ENCODE measurements at regions not wholly inside any gene's neighbourhood (a gene's known extent, or its start where the extent isn't known, plus 50 kb on each side); places are given as distances from the start of the nearest gene placed in this dataset.

DNA sequence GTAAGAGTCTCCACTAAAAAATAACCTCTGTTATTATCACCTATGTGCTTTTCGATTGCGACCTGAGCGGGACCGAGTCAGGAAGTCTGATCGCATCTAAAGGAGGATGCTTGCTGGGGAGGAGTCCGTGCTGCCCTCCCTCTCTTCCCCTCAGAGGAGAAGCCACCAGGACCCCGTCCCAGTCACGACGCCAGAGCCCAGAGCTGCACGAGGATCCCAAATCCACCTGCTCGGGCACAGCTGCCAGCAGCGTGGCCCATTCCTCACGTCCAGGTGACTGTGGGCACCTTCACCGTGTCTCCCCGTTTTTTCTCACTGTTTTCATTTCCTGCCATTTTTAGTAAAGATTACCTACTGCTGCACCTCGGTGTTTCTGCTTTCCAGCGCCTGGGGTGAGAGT lies 390.3 kb downstream of the BRD1 start:
- DNase-seq (ENCODE audit: low read depth in 2 of 2): no peak

DNA sequence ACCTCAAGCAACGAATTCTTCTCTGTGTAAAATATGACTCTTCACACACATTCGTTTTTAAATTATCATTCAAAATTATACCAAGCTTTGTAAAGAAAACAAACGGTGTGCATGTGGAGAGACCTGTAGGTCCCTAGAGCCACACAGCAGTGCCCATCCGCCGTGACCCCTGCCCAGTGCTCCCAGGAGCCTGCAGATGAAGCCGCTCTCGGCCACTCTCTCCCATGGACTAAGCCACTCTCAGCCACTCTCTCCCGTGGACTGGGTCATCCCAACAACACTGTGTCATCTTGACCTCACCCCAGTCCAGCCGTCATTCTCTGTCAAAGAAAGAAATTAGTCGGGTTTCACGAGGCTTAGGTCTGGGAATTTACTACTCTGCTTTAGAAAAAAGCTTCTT lies 391.6 kb downstream of the BRD1 start:
- no peak for DNase-seq (ENCODE audit: low read depth in 2 of 2)

DNA sequence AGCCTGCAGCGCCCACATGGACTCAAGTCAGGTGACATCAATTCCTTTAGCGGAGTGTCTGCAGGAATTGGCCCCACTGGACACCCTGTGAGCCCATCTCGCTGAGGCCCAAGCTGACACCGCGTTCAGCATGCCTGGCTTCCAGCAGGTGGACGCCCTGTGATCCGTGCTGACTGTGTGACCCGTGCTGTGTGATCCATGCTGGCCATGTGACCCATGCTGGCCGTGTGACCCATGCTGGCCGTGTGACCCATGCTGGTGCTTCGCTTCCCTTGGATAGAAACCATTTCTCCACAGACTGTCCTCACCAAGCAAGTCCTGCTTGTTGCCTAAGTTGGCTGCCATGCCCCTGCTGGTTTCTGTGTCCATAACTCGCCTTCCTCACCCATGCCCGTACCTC lies 392.1 kb downstream of the BRD1 start:
- DNase-seq (ENCODE audit: low read depth in 2 of 2): no peak

DNA sequence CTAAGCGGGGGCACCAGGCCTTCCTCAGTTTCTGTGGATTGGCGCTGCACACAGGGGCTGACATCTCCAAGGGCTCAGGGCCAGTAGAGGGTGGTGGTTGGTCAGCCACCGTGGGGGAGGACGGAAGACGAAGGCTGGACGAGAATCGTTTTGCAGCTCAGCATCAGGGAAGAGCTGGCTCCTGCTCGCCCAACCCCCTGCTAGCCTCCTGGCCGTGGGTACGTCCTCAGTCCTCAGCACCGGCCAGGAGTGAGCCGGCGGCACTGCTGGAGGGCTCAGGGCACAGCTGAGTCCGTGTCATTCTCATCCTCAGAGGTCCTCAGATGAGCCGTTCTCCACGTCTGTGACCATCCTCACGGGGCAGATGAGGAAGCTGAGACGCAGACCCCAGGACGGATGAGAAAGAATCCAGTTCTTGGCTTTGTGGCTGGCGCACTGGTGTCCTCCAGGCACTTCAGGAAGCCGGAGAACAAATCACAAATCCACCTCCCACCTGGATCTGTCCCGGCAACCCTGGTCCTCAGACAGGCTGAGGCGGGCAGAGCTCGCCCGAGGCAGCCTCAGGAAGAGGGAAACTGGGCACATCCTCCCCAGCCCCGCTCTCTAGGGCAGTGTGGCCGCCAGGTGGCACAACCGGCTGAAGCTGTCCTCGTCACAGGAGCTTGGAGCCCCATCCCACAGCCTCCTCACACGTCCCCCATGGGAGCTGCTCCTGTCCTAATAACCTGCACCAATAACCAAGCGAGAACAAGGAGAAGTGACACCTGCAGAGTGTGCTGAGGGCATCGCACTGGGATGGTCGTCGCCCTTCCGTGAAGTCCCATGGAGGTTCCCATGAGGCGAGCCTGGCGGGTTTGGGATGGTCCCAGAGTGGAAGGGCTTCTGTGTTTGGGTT lies 393.7 kb downstream of the BRD1 start:
- no peak for DNase-seq (ENCODE audit: low read depth in 2 of 2)

DNA sequence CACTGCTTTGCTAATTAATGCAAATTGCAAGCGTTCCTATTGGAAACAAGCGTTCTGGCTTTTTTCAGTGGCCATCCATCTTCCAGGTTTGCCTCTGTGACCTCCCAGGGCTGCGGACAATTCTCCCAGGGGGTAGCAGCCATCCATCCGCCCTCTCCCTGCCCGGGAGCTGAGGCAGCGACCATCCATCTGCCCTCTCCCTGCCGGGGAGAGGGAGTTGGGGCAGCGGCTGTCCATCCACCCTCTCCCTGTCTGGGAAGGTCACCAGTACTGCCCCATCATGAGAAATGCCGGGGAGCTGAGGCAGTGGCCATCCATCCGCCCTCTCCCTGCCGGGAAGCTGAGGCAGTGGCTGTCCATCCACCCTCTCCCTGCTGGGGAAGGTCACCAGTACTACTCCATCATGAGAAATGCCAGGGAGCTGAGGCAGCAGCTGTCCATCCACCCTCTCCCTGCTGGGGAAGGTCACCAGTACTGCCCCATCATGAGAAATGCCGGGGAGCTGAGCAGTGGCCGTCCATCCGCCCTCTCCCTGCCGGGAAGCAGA lies 394.7 kb downstream of the BRD1 start:
- no peak for DNase-seq (ENCODE audit: low read depth in 2 of 2)

DNA sequence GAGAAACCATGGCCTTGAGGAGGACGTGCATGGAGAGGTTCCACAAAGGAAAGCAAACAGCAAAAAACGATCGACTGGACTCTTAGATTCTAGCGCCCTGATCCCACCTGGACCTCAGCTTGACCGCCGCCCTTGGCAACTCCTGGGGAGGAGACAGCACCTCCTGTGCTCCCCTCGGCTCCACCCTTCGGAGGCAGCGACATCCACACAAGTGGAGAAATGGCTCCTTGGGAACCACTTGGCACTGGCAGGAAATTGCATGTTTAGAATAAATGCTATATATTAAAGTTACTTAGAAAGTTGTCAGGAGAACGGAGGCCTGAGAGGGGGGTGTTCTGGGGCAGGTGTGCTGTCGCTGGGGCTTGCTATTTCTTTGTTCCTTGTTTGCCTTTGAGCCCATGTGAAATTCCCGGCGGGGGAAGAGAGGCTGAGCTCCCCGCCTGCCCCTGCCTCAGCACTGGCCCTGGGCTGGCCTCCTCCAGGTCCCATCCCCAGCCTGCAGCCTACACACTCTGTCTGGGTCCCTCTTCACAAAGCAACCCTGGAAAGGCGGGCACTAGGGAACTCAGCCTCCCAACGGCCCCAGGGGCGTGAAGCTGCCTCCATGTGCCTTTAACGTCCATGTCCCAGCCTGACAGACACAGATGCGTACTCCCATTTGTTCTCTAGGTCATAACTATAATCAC lies 395.3 kb downstream of the BRD1 start:
- no peak for DNase-seq (ENCODE audit: low read depth in 2 of 2)

DNA sequence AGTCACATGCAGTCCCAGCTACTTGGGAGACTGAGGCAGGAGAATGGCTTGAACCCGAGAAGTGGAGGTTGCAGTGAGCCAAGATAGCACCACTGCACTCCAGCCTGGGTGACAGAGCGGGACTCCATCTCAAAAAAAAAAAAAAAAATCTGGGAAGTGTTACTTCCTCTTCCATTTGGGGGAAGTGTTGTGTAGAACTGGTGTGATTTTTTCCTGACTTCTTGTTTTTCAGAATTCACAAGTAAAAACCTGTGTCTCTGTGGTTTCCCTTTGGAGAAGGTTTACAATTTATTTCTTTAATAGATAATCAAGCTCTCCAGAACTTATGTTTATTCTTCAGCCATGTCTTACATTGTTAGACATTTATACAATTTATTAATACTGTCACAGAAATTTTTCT lies 396.1 kb downstream of the BRD1 start:
- DNase-seq (ENCODE audit: low read depth in 2 of 2): no peak

DNA sequence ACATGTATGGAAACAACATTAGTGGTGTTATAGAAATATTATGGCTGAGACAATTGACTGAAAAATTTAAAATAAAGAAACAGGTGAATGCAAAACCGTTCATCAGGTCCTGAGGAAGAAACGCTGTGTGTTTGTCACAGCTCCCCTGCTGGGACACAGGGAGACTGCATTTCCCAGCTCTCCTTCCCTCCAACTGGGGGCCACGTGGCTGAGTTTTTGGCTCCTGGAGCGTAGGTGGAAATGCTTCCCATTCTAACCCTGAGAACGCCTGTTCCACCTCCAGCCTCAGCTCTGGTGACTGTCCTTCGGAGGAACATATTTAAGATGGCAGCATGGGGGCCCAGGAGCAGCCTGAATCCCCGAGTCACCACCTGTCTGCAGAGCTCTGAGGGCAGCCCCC lies 398.6 kb downstream of the BRD1 start:
- no peak for DNase-seq (ENCODE audit: low read depth in 2 of 2)

DNA sequence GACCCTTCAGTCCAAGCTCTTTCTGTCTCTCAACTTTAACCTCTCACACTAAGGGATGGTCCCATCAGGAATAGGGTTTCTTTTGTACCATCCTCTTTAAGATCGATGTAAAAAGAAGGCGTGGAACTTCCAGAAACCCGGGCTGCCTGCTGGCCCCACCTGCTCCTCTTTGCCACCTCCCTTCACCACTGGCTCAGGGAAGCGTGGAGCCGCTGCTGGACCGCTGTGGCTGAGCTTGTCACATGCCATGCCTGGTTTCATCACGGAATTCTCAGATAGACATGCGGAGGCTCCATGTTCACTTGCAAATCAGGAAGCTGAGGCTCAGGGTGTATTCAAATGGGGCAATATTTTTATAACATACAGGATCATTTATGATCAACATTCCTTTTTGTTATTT lies 399.7 kb downstream of the BRD1 start:
- DNase-seq (ENCODE audit: low read depth in 2 of 2): no peak

DNA sequence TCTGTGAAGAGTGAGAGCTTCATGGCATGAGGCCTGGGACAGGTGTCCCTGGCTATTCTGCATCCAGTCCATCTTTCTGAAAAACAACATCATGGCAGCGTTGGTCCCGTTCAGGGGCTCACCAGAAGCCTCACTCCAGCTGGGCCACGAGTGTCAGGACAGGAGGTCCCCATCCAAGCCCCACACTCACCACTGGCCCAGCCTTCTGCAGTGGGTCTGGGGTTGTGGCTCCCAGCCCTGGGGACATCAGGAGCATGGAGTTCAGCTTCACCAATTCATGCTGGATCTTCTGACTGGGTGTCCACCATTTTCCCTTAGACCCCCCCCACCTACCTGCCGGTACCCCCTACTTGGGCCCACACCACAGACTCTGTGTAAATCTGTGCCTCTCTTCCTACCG lies 400.3 kb downstream of the BRD1 start:
- no peak for DNase-seq (ENCODE audit: low read depth in 2 of 2)

DNA sequence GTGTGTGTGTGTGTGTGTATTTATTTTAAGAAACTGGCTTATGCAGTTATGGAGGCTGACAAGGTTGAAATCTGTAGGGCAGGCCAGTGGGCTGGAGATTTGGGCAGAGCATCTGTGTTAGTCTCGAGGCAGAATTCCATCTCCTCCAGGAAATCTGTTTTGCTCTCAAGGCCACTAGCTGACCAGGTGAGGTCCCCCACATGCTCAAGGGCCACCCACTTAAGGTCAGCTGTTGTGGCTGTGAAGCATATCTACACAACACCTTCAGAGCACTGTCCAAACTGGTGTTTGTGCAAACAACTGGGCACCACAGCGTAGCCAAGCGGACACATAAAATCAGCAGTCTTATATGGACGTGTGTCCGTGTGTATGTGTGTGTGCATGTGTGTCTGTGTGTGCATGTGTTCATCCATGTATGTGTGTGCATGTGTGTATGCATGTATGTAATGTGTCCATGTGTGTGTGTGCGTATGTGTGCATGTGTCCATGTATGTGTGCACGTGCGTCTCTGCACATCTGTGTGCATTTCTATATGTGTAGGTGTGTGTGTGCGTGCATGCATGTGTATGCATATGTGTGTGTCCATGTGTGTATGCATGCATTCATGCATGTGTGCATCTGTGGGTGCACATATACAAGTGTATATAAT lies 400.9 kb downstream of the BRD1 start:
- no peak for DNase-seq (ENCODE audit: low read depth in 2 of 2)

DNA sequence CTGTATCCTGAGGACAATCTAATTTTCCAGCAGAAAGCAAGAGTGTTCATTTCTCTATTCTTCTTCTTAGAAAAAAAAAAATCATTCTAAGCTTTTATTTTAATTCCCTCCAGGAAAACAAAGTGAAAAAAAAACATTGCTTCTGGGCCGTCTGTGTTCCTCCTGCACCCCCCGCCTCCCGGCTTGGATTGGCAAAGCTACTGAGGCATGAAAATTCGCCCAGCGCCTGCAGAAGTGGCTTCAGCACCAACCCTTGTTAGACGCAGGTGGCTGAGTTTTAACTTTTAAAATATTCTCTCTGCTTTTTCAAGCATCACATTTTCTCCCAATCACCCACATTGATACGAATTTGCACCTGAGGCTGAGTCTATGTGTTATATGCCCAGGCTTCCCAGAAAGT lies 401.6 kb downstream of the BRD1 start:
- DNase-seq (ENCODE audit: low read depth in 2 of 2): no peak

DNA sequence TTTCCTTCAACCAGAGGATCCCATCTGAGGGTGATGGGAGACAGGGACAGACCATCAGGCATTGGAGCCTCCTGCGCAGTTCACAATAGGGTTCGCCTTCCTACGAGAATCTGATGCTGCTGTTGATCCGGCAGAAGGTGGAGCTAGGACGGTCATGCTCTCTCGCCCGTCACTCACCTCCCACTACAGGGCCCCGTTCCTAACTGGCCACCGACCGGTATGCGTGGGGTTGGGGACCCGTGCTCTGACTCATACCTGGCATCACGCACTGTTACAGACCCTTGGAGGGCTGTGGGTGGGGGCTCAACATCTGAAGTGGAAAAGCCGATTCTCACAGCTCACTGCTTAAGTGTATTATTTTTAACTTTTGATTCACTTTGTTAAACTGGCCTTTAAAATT lies 402.3 kb downstream of the BRD1 start:
- no peak for DNase-seq (ENCODE audit: low read depth in 2 of 2)

DNA sequence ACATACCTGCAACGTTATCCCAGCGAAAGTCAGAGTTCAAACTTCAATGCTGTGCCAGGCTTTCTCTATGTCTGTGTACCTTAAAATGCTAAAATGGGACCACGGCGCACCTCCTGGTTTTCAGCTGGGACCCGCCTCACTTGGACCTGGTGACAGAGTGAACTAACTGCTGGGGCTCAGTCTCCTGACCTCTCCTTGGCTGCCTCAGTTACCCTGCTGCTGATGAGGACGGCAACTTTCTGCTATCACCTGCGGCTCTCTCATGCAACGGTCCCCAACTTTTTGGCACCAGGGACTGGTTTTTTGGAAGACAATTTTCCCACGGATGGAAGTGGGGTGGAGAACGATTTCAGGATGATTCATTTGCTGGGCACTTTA lies 402.8 kb downstream of the BRD1 start:
- no peak for DNase-seq (ENCODE audit: low read depth in 2 of 2)

DNA sequence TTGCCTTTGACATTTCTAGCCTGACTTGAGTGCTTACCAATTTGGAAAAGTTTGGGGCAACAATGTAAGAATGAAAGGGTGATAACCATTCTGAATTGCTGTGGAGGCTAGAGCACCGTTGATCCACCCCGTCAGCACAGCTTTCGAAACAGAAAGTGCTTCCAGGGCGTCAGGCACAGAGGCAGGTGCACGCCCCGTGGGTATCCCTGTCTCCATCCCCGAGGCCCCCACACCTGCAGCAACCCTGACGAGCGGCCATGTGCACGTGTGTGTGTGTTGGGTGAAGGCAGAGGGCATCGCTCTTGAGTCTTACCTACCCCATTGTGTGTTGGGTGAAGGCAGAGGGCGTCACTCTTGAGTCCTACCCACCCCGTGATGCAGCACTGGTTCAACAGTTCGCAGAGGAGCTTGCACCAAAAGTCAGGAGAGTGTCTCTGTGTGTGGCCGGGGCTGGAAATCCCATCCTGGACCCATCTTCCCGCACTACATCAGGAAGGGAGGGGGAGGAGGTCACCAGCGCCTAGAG lies 404.5 kb downstream of the BRD1 start:
- no peak for DNase-seq (ENCODE audit: low read depth in 2 of 2)

DNA sequence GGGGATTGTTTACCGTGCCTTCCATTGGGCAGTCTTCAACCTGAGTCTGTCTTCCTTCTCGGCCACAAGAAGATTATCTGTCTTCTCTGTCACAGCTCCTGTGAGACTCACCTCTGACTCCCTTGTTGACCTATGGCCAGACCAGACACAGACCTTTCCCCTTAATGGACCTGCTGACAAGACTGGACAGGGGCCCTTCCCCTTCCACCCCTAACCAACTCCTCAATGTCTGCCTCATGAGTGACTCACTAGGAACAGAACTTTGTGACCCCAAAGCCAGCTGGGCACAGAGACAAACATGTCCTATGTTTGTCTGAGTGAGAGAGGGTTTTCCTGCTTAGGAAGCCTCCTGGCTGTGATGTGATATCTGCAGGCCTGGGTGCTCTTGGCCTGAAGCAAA lies 405.0 kb downstream of the BRD1 start:
- DNase-seq (ENCODE audit: low read depth in 2 of 2): no peak

DNA sequence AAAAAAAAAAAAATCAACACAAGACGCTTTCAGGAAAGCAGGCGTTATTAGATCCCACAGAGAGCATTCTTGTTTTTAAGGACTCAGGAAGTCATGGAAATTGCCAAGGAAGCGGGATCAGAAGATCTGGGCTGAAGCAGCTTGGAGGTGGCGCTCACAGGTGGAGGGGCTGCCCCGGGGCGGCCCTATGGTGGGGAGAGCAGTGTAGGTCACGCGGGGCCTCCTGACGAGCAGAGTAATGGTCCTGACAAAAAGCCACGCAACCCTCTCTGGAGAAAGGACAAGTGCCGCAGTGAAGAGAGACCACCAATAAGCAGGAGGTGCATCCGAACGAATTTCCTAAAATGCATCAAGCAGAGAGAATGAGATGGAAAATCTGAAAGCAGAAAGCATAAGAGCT lies 407.0 kb downstream of the BRD1 start:
- no peak for DNase-seq (ENCODE audit: low read depth in 2 of 2)

DNA sequence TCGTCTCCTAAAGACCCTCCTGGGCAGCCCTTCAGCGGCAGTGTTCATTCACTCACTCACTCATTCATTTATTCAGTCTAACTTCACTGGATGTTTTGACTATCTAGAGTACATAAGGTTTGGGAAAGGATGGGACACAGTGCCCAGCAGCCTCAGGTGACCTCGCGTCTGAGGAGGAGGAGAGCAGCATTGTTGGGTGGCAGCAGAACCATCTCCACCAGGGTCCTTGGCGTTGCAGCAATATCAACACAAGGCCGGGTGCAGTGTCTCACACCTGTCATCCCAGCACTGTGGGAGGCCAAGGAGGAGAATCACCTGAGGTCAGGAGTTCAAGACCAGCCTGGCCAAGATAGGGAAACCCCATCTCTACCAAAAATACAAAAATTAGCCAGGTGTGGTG lies 408.0 kb downstream of the BRD1 start:
- no peak for DNase-seq (ENCODE audit: low read depth in 2 of 2)

DNA sequence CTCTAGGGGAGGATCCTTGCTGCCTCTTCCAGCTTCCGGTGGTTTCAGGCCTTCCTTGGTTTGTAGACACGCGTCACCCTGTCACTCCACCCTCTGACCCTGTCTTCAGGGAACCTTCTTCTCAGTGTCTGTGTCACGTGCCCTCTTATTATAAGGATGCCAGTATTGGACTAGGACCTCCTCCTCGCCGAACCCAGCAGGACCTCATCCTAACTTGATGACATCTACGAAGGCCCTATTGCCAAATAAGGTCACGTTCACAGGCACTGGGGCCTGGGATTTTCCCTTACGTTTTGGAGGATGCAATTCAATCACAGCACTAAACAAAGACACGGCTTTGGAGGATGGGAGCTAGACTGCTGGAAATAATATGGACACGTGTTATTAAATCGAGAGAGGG lies 408.7 kb downstream of the BRD1 start:
- no peak for DNase-seq (ENCODE audit: low read depth in 2 of 2)

DNA sequence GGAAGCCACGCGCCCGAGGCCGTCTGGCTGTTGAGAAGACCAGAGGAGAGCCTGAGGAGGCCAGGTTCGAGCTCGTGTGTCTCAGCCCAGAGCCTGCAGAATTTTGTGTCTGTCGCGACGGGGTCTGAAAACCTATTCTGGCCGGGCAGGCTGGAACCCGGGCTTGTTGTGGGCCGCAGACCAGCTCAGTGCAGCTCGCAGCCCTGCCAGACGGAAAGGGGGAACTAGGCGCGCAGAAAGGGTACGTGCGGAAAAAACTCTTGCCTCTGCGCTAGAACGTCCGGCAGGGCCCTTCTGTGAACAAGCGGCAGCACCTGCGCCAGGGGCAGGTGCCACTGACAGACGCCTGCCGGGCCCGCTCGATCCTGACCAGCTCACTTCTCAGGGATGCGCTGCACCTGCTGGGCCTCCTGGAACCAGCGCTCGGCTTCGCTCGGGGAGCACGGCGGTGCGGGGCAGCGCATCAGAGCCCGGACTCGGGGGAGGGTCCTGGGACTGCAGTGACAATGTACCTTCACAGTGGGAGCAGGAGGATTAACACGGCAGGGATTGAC lies 409.3 kb downstream of the BRD1 start:
- DNase-seq (ENCODE audit: low read depth in 2 of 2): no peak

DNA sequence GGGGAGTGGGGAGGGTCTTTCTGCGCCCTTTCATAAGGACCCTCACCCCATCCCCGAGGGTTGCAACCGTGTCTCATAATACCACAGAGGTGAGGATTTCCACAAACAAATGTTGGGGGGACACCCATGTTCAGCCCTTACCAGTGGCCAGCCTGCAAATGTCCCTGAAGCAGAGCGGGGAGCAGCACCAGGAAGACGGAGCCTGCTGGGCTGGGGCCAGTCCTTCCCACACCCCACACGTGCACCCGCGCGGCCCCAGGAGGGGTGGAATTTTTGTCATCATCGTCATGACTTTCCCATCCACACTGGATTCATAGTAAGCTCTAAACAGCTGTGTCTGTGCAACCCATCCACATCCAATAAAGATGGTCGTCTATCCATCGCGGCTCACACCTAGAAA lies 409.8 kb downstream of the BRD1 start:
- DNase-seq (ENCODE audit: low read depth in 2 of 2): no peak

DNA sequence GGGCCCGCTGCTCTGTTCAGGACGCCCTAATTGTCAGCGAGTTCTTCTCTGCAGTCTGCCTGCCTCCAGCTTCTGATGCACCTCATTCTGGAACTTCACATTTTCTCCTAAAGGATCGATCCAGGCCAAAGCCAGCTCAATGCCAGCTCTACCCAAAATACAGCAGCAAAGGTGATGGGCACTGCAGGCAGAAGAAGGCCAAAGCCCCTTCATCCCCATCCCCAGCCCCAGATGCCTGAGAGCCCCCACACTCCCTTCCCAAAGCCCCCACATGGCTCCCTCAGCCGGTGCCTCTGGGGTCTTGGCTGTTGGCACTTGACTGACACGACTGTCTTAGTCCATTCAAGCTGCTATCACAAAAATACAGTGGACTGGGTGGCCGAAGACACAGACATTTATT lies 410.3 kb downstream of the BRD1 start:
- no peak for DNase-seq (ENCODE audit: low read depth in 2 of 2)
